ENCODE measurements at regions not wholly inside any gene's neighbourhood (a gene's known extent, or its start where the extent isn't known, plus 50 kb on each side); places are given as distances from the start of the nearest gene placed in this dataset.

DNA sequence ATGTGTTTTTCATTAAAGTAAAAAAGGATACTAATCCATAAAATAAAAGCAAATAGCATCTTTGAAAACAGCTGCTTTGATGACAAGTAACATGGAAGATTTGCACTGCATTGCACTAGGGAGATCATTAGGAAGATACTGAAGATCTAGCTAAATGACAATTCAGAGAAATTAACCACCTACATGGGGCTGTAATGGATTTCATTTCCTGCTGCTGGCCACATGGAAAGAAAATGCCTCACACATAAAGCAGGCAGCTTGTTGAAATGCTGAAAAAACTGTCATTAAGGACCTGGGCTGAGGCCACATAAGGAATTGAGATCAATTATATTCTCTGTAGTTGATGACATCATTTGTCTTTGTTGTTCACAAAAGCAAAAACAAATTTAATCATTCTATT is 94.1 kb downstream of the PYDC2 start:
- no peak for TF ChIP-seq EZH2phosphoT487 (IDR thresholded peaks at IDR 0.05; ENCODE audit: low read depth)
- TF ChIP-seq, protein P1, sequence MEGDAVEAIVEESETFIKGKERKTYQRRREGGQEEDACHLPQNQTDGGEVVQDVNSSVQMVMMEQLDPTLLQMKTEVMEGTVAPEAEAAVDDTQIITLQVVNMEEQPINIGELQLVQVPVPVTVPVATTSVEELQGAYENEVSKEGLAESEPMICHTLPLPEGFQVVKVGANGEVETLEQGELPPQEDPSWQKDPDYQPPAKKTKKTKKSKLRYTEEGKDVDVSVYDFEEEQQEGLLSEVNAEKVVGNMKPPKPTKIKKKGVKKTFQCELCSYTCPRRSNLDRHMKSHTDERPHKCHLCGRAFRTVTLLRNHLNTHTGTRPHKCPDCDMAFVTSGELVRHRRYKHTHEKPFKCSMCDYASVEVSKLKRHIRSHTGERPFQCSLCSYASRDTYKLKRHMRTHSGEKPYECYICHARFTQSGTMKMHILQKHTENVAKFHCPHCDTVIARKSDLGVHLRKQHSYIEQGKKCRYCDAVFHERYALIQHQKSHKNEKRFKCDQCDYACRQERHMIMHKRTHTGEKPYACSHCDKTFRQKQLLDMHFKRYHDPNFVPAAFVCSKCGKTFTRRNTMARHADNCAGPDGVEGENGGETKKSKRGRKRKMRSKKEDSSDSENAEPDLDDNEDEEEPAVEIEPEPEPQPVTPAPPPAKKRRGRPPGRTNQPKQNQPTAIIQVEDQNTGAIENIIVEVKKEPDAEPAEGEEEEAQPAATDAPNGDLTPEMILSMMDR (IDR thresholded peaks at IDR 0.05; ENCODE audit: low read depth, low read length), result no peak

All from OCI-LY3 (cell line).